Urinary bladder (tissue), 3 donors: ENCODE measurements at regions not wholly inside any gene's neighbourhood (a gene's known extent, or its start where the extent isn't known, plus 50 kb on each side); places are given as distances from the start of the nearest gene placed in this dataset.
A peak's percentile ranks its signal among the peaks of the same experiment; 100 is the strongest.
"Not testable (repeated sequence)": the region's sequence is repeated elsewhere in the genome, so short reads cannot be mapped to it uniquely, and the experiment has no call there.

Experiments used
- DNase-seq: peaks from one replicate; pipeline ENCODE4 v3.0.0-alpha.2; 2015; ENCODE audit errors: extremely low spot score
- H3K27ac ChIP-seq: one replicate; pipeline ENCODE4 v1.5.1; 2013; ENCODE audit warnings: low read depth, mild to moderate bottlenecking, moderate library complexity
- H3K36me3 ChIP-seq: one replicate; pipeline ENCODE4 v1.6.1; 2013; ENCODE audit warnings: mild to moderate bottlenecking, moderate library complexity; ENCODE audit not compliant: insufficient read depth
- H3K4me1 ChIP-seq: one replicate; pipeline ENCODE4 v1.6.1; 2013; ENCODE audit warnings: mild to moderate bottlenecking, moderate library complexity; ENCODE audit not compliant: insufficient read depth
- H3K4me3 ChIP-seq: one replicate; pipeline ENCODE4 v1.5.1; 2013; ENCODE audit warnings: low read depth, low read length
- WGBS: extraction: QIAGEN DNeasy Blood & Tissue Kit; methylation state at CpG from one replicate; pipeline ENCODE4 v1.1.7; 2013; 5-methylcytosine and 5-hydroxymethylcytosine counted together
- donor health status: healthy with polysubstance abuse.
- donor health status: healthy.

DNA sequence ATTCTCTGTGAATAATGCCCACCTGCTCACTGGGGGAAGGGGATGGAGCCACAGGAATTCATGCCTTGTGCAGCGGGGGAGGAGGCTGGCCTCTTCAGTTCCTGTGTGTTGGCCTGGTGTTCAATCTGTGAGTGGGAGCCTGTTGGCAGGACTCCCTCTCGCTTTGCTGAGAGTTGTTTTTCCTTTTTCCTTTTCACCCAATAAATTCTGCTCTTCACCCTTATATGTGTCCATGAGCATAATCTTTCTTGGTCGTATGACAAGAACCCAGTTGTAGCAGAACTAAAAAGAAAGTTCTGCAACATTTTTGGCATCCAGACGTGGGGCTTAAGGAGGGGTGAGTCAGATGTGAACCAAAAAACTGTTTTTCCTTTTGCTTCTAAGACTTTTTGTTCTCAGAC is 235.2 kb upstream of the HDX start:
- 16% methylated on average over 4 of the region's 4 CpGs for WGBS
- Histone ChIP-seq H3K4me3 (no peak overlapping the region), H3K27ac (peak overlapping the region; percentile 16), H3K4me1 (no peaks in the 10 kb centered on the region), H3K36me3 (no peaks in the 10 kb centered on the region)
- DNase-seq = no peak

DNA sequence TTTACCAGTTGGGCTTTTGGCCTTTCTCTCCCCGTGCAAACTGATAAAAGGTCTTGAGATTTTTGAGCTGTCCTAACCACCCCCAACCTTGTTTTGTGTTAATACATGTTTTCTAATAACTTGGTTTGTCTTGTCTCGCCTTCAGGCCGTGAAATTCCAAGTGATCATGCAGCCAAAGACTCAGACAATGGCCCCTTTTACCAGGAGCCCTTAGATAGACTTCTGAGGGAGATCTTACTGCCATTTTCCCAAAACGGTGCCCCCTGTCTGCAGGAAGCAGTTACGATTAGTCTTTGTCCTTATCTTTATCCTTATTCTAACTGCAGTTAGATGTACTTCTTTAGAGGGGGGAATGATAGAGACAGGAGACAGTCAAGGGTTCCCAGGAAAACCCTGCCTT is 245.3 kb upstream of the HDX start:
- Histone ChIP-seq H3K36me3 (no peaks in the 10 kb centered on the region), H3K4me3 (no peak overlapping the region), H3K27ac (no peak overlapping the region), H3K4me1 (no peaks in the 10 kb centered on the region)
- DNase-seq = no peak
- WGBS = 75% methylated on average over 5 of the region's 5 CpGs

DNA sequence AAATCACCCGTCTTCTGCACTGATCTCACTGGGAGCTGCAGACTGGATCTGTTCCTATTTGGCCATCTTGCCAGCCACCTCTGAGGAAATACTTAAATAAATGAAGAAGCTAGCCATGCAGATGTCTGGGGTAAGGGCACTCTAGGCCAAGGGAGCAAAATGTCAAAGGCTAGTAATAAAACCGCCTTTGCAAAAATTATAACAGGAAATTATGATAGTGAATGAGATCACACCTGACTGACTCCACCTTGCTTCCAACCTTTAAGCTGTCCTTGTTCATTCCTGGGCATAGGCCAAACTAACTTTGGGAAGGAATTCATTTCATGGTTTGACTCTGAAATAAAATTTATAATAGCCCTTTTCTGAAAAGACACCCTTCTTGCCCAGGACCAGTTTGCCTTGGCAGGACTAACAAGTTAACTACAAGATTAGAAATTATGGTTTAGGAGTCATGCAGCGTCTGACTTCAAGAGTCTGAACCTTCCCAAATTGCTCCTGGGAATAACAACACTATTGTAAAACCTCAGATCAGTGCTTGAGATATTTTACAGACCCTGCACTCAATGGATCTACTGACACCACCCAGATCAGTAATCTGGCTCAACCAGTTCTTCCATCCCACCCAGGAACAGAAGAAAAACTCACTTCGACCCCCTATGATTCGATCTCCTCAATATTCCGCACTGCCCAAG is 246.9 kb upstream of the HDX start:
- 87% methylated on average over 6 of the region's 6 CpGs for WGBS
- DNase-seq = no peak
- Histone ChIP-seq H3K36me3 (no peaks in the 10 kb centered on the region), H3K27ac (no peak overlapping the region), H3K4me3 (no peak overlapping the region), H3K4me1 (no peaks in the 10 kb centered on the region)

DNA sequence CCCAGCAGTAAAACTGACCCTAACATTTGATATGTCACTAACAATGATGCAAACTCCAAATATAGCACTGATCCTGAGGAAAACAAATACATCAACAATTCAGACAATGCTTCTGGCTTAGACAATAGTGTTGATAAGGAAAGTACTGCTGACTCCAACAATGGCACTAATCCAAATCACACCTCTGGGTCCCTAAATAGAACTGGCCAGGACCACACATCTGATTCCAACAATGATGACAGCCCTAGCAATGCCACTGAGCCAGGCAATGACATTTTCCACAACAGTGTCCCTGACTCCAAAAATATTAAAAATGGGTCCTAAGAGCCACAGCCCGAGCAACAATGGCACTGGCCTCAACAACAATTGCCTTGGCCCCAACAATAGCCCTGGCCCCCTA is 243.1 kb upstream of the APOOL start:
- Histone ChIP-seq H3K4me3 (no peak overlapping the region), H3K36me3 (no peaks in the 10 kb centered on the region), H3K27ac (no peak overlapping the region), H3K4me1 (no peaks in the 10 kb centered on the region)
- no peak for DNase-seq
- WGBS = 94% methylated on average over 1 of the region's 1 CpG

DNA sequence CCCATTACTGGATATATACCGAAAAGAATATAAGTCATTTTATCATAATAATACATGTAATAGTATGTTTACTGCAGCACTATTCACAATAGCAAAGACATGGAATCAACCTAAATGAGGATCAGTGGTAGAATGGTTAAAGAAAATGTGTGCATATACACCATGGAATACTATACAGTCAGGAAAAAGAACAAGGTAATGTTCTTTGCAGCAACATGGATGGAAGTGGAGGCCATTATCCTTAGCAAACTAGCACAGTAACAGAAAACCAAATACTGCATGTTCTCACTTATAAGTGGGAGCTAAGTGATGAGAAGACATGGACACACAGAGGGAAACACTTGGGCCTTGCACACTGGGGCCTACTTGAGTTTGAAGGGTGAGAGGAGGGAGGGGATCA is 207.4 kb upstream of the APOOL start:
- no peak for DNase-seq
- Histone ChIP-seq H3K27ac (no peak overlapping the region), H3K4me1 (no peaks in the 10 kb centered on the region), H3K36me3 (no peaks in the 10 kb centered on the region), H3K4me3 (no peak overlapping the region)
- 94% methylated on average over 1 of the region's 1 CpG for WGBS

DNA sequence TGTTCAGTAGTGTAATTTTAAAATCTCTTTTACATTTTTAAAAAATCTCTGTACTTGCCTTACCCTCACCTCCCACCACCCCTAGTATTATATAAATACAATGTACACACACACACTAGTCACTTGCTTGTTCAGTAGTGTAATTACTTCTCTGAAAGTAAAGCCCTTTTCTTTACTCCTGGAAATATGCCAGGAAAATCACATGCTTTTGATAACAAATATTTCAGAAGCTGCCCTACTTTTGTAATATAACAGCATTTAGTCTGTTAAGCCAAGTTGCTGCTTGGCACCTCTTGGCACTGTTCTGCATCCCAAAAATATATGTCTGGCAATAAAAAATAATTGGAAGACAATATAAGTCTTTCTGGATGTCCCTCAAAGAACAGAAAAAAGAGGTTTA is 172.8 kb upstream of the APOOL start:
- Histone ChIP-seq H3K4me1 (no peaks in the 10 kb centered on the region), H3K27ac (no peak overlapping the region), H3K36me3 (no peaks in the 10 kb centered on the region), H3K4me3 (no peak overlapping the region)
- DNase-seq = no peak

DNA sequence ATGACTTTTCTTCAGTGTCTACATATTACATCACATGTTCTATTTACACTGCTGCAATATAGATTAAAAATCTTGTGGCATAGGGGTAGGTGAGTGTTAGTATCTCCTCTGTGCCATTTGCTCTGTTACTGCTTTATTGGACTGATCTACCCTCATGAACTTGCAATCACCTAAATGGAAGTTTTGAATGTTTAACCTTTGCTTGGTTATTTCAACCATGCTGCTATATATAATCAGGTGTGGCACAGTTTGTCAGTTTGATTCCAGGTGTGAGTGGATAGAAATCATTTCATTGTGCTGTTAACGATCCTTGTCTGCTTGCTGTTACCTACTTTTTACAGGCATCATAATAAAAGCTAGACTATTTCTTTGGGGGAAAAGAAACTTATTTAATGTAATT is 157.1 kb upstream of the APOOL start:
- WGBS = 95% methylated on average over 1 of the region's 1 CpG
- DNase-seq, H3K36me3 ChIP-seq, H3K4me3 ChIP-seq, H3K27ac ChIP-seq, H3K4me1 ChIP-seq: not testable (repeated sequence)

DNA sequence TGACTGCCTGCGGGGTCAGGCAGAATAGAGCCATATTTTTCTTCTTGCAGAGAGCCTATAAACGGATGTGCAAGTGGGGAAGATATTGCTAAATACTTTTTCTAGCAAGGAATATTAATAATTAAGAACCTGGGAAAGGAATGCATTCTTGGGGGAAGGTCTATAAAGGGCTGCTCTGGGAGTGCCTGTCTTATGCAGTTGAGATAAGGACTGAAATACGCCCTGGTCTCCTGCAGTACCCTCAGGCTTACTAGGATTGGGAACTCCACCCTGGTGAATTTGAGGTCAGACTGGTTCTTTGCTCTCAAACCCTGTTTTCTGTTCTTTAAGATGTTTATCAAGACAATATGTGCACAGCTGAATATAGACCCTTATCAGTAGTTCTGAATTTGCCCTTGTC is 152.5 kb upstream of the APOOL start:
- not testable (repeated sequence) for H3K36me3 ChIP-seq, H3K4me3 ChIP-seq, H3K4me1 ChIP-seq, H3K27ac ChIP-seq, DNase-seq
- WGBS = 83% methylated on average over 3 of the region's 3 CpGs

DNA sequence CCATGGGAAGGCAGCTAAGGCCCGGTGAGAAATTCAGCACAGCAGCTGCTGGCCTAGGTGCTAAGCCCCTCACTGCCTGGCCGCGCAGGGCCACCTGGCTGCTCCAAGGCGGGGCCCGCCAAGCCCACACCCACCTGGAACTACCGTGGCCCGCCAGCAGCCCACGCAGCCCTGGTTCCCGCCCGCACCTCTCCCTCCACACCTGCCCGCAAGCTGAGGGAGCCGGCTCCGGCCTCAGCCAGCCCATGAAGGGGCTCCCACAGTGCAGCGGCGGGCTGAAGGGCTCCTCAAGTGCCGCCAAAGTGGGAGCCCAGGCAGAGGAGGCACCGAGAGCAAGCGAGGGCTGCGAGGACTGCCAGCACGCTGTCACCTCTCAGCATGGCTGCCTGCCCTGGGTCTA is 146.9 kb upstream of the APOOL start:
- WGBS = 97% methylated on average over 20 of the region's 20 CpGs
- H3K27ac ChIP-seq, DNase-seq, H3K4me1 ChIP-seq, H3K36me3 ChIP-seq, H3K4me3 ChIP-seq: not testable (repeated sequence)

DNA sequence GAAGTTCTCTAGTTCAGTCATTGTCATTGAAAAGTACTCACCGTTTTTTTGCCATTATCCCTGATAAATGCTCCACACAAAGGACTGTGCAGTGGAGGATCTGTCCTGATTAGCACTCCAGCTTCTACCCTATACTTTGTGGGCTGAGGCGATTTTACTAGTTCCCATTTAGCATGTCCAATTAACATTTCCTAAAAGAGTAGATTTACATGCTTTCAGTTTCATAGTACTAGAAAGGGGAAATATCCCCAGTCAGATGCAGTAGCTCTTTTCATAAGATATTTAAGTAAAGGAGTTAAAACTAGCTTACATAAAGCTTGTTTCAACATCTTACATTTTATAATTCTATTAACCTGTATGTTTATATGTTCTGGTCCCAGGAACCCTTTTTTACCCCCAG is 144.9 kb upstream of the APOOL start:
- H3K27ac ChIP-seq, H3K4me3 ChIP-seq, H3K36me3 ChIP-seq, H3K4me1 ChIP-seq, DNase-seq: not testable (repeated sequence)
- WGBS = 35% methylated on average over 2 of the region's 2 CpGs

DNA sequence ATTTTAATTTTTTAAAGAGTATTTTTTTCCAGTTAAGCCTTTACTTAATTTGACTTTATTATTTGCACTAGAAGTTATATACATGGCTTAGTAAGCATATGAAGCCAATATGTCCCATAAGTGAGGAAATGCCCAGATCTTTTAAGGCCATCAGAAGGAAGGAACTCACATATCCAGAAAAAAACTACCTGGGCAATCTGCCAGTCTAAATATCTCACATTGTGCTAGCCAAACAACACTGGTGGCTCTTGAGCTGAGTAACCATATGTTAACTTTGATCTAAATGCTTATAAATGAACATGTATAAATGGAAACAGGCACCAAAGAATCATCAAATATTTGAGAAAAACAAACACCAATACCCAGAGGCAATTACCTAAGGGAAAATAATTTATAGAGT is 138.6 kb upstream of the APOOL start:
- Histone ChIP-seq H3K27ac (no peak overlapping the region), H3K36me3 (no peaks in the 10 kb centered on the region), H3K4me1 (no peaks in the 10 kb centered on the region), H3K4me3 (no peak overlapping the region)
- no peak for DNase-seq

DNA sequence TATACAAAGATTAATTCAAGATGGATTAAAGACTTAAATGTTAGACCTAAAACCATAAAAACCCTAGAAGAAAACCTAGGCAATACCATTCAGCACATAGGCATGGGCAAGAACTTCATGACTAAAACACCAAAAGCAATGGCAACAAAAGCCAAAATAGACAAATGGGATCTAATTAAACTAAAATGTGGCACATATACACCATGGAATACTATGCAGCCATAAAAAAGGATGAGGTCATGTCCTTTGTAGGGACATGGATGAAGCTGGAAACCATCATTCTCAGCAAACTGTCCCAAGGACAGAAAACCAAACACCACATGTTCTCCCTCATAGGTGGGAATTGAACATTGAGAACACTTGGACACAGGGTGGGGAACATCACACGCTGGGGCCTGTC is 133.4 kb upstream of the APOOL start:
- H3K36me3 ChIP-seq, DNase-seq, H3K27ac ChIP-seq, H3K4me3 ChIP-seq, H3K4me1 ChIP-seq: not testable (repeated sequence)
- WGBS = 100% methylated on average over 1 of the region's 1 CpG

DNA sequence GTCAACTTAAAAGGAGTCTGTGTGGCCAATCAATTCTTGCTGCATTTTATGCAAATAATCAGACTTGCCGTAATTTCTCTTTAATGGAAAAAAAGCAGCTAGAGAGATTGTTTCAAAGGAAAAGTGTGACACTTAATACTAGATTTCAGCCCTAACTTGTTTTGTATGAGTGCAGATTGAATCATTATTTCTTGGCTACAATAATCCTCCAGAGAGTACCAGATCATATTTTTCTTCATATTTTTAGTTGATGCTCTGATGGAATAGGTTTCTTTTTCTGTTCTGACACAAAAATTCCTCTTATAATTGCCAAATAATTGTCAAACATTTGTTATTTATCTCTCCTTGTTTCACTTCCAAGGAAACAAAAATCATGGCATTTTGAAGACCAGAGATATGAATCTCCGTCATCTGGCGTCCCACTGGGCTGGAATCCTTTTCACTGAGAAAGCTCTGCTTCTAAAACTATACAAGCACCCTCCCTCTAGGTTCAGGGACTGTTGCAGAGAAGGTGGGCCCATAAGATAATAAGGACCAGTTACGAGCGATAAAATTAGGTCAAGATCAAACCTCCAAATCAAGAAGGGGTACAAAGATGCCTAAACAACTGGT is 131.4 kb upstream of the APOOL start:
- not testable (repeated sequence) for H3K4me1 ChIP-seq, DNase-seq, H3K27ac ChIP-seq, H3K36me3 ChIP-seq, H3K4me3 ChIP-seq
- 52% methylated on average over 5 of the region's 5 CpGs for WGBS

DNA sequence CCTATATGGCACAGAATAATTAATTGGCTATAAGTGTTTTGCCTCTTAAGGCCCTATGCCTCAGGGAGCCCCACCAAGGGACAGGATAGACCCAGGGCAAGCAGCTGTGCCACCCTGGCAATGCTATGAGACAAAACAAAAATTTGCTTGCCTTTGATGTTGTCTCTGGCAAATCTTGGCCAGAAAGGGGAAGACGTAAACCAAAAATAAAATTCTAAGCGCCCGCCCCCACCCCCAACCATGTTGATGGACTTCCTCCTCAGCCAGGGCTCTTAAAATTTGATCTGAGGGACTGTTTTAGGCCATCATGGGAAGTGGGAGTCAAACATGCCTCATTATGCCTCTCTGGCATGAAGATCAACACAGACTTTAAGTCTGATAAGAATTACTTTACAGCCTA is 130.5 kb upstream of the APOOL start:
- H3K27ac ChIP-seq = no peak overlapping the region
- 74% methylated on average over 3 of the region's 3 CpGs for WGBS

DNA sequence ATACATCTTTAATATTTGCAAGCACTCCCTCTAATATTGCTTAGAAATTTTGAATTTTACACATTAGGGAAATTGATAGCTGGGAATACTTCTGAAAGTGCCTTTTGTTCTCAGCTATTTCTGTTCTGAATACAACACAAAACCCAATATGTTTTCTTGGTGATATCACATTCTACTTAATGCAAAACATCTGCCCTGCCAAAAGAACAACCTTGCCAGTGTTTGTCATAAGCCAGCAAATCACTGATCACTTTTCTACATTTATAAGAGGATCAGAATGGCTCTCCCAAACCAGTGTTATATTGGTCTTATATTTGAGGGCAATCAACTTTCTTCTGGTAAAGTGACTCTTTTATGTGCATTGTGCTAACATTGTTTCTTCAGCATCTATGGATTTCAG is 126.8 kb upstream of the APOOL start:
- Histone ChIP-seq H3K4me3 (no peak overlapping the region), H3K36me3 (no peaks in the 10 kb centered on the region), H3K27ac (no peak overlapping the region), H3K4me1 (no peaks in the 10 kb centered on the region)
- no peak for DNase-seq

More for the DNA sequence above, 130.5 kb upstream of the APOOL start:
- Histone ChIP-seq H3K4me1 (no peaks in the 10 kb centered on the region), H3K36me3 (no peaks in the 10 kb centered on the region), H3K4me3 (no peak overlapping the region)
- DNase-seq = no peak
